Activated CD8-positive, alpha-beta memory T cell treated with anti-CD3 and anti-CD28 coated beads for 24 hours (primary cell): ENCODE measurements at regions not wholly inside any gene's neighbourhood (a gene's known extent, or its start where the extent isn't known, plus 50 kb on each side); places are given as distances from the start of the nearest gene placed in this dataset.
"Not testable (repeated sequence)": the region's sequence is repeated elsewhere in the genome, so short reads cannot be mapped to it uniquely, and the experiment has no call there.

Experiments used
- DNase-seq: peaks from one replicate; pipeline ENCODE4 v3.0.0-alpha.2; 2020

- DNase-seq = no peak
Observed at GRCh38 chr3:153268564-153269279, 106.7 kb downstream of the RAP2B start.

- DNase-seq = no peak
Observed at GRCh38 chr3:153269730-153270129, 107.7 kb downstream of the RAP2B start.

GRCh38 chr3:153273217-153273616, 111.2 kb downstream of the RAP2B start:
- DNase-seq = no peak

- DNase-seq = no peak
Observed at GRCh38 chr3:153273767-153274435, 111.9 kb downstream of the RAP2B start.

GRCh38 chr3:153274561-153274960, 112.5 kb downstream of the RAP2B start:
- DNase-seq = no peak

- DNase-seq = no peak
Observed at GRCh38 chr3:153275514-153275913, 113.5 kb downstream of the RAP2B start.

GRCh38 chr3:153277029-153277428, 115.0 kb downstream of the RAP2B start:
- no peak for DNase-seq

- DNase-seq = not testable (repeated sequence)
Observed at GRCh38 chr3:153281236-153281997, 119.4 kb downstream of the RAP2B start.

- no peak for DNase-seq
Observed at GRCh38 chr3:153282355-153282754, 120.3 kb downstream of the RAP2B start.

- no peak for DNase-seq
Observed at GRCh38 chr3:153284282-153284938, 122.4 kb downstream of the RAP2B start.

GRCh38 chr3:153285194-153285641, 123.2 kb downstream of the RAP2B start:
- DNase-seq = no peak

- no peak for DNase-seq
Observed at GRCh38 chr3:153285982-153286381, 124.0 kb downstream of the RAP2B start.

GRCh38 chr3:153287017-153287416, 125.0 kb downstream of the RAP2B start:
- DNase-seq = no peak

GRCh38 chr3:153289334-153289808, 127.3 kb downstream of the RAP2B start:
- DNase-seq = no peak

GRCh38 chr3:153290268-153291015, 128.4 kb downstream of the RAP2B start:
- no peak for DNase-seq

GRCh38 chr3:153291059-153291685, 129.1 kb downstream of the RAP2B start:
- DNase-seq = no peak

- no peak for DNase-seq
Observed at GRCh38 chr3:153293265-153293664, 131.2 kb downstream of the RAP2B start.

GRCh38 chr3:153295901-153296300, 133.9 kb downstream of the RAP2B start:
- no peak for DNase-seq

GRCh38 chr3:153305189-153305588, 143.2 kb downstream of the RAP2B start:
- no peak for DNase-seq

GRCh38 chr3:153311541-153311940, 149.5 kb downstream of the RAP2B start:
- DNase-seq = no peak

GRCh38 chr3:153313302-153313965, 151.4 kb downstream of the RAP2B start:
- no peak for DNase-seq
